GM06990 (cell line): ENCODE measurements at regions not wholly inside any gene's neighbourhood (a gene's known extent, or its start where the extent isn't known, plus 50 kb on each side); places are given as distances from the start of the nearest gene placed in this dataset.

ENCODE experiments used
- DNase-seq: peaks from one replicate; pipeline ENCODE4 v3.0.0-alpha.2; 2011; ENCODE audit not compliant: insufficient read length; ENCODE audit errors: extremely low read depth
- H3K27me3 ChIP-seq: replicated peaks from 2 replicates; pipeline ENCODE4 v1.6.0; 2011; ENCODE audit warnings: low read length; ENCODE audit not compliant: control insufficient read depth, insufficient read depth
- H3K36me3 ChIP-seq: 2 replicates; pipeline ENCODE4 v1.5.1; 2011; ENCODE audit warnings: low read length; ENCODE audit not compliant: control insufficient read depth, insufficient read depth
- H3K4me3 ChIP-seq: replicated peaks from 2 replicates; pipeline ENCODE4 v1.5.1; 2011; ENCODE audit warnings: low read depth, mild to moderate bottlenecking, control low read depth, low read length
- CTCF ChIP-seq: IDR thresholded peaks from 2 replicates; pipeline ENCODE4 v1.5.1; 2011; ENCODE audit warnings: low read length, control low read depth, mild to moderate bottlenecking, inconsistent platforms; ENCODE audit not compliant: insufficient read depth, poor library complexity, severe bottlenecking

GRCh38 chr3:106115557-106115956 lies 246.7 kb upstream of the CBLB start:
- no peak for TF ChIP-seq CTCF
- H3K4me3 ChIP-seq = no peak overlapping the region
- H3K36me3 ChIP-seq = no peaks in the 10 kb centered on the region
- DNase-seq = no peak
- no peaks in the 10 kb centered on the region for H3K27me3 ChIP-seq

- no peaks in the 10 kb centered on the region for H3K36me3 ChIP-seq
- no peak overlapping the region for H3K4me3 ChIP-seq
- no peak for DNase-seq
- no peaks in the 10 kb centered on the region for H3K27me3 ChIP-seq
- TF ChIP-seq CTCF = no peak
Measured at GRCh38 chr3:106116733-106117489, 248.1 kb upstream of the CBLB start.

- DNase-seq = no peak
- no peak for TF ChIP-seq CTCF
- no peak overlapping the region for H3K4me3 ChIP-seq
- H3K36me3 ChIP-seq = no peaks in the 10 kb centered on the region
- no peaks in the 10 kb centered on the region for H3K27me3 ChIP-seq
Measured at GRCh38 chr3:106117490-106117858, 248.7 kb upstream of the CBLB start.

- Histone ChIP-seq H3K27me3 (no peaks in the 10 kb centered on the region), H3K4me3 (no peak overlapping the region), H3K36me3 (no peaks in the 10 kb centered on the region)
- no peak for DNase-seq
- TF ChIP-seq CTCF = no peak
Measured at GRCh38 chr3:106119614-106120082, 250.8 kb upstream of the CBLB start.

GRCh38 chr3:106120356-106120755 lies 251.5 kb upstream of the CBLB start:
- no peak for TF ChIP-seq CTCF
- no peaks in the 10 kb centered on the region for H3K36me3 ChIP-seq
- H3K27me3 ChIP-seq = no peaks in the 10 kb centered on the region
- H3K4me3 ChIP-seq = no peak overlapping the region
- no peak for DNase-seq
